ENCODE measurements at regions not wholly inside any gene's neighbourhood (a gene's known extent, or its start where the extent isn't known, plus 50 kb on each side); places are given as distances from the start of the nearest gene placed in this dataset.

DNA sequence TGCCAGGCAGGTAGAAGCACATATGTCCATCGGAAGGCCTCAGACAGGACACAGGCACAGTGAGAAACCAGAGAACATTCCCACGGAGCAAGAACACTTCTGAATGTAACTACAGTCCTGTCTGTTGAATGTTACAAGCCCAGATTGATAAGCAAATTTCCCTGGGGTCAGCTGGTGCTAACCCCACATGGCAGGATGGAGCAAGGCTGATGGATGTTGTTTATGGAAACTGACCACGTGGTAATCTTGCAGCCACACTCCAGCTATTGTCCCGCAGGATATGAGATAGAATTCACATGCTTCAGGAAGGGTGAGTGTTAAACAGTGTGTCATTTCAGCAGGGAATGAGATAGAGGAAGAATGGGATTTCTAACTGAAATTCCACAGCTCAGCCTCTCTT, 138.8 kb upstream of the COPS8 start:
- no peak for DNase-seq (ENCODE audit: low spot score)
- CTCF ChIA-PET, result interaction anchor here (0.6 kb wide), 1 partner anchor 1318 kb away, joined by 3 read pairs; no protein-coding TSS in a partner anchor
- TF ChIP-seq, protein P1, sequence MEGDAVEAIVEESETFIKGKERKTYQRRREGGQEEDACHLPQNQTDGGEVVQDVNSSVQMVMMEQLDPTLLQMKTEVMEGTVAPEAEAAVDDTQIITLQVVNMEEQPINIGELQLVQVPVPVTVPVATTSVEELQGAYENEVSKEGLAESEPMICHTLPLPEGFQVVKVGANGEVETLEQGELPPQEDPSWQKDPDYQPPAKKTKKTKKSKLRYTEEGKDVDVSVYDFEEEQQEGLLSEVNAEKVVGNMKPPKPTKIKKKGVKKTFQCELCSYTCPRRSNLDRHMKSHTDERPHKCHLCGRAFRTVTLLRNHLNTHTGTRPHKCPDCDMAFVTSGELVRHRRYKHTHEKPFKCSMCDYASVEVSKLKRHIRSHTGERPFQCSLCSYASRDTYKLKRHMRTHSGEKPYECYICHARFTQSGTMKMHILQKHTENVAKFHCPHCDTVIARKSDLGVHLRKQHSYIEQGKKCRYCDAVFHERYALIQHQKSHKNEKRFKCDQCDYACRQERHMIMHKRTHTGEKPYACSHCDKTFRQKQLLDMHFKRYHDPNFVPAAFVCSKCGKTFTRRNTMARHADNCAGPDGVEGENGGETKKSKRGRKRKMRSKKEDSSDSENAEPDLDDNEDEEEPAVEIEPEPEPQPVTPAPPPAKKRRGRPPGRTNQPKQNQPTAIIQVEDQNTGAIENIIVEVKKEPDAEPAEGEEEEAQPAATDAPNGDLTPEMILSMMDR (conservative IDR thresholded peaks at IDR 0.05; ENCODE audit: low read depth), result no peak
- POLR2A ChIA-PET (ENCODE audit: low non-redundant PET), result no interaction called here
- H3K27ac ChIP-seq, result no peak overlapping the region

DNA sequence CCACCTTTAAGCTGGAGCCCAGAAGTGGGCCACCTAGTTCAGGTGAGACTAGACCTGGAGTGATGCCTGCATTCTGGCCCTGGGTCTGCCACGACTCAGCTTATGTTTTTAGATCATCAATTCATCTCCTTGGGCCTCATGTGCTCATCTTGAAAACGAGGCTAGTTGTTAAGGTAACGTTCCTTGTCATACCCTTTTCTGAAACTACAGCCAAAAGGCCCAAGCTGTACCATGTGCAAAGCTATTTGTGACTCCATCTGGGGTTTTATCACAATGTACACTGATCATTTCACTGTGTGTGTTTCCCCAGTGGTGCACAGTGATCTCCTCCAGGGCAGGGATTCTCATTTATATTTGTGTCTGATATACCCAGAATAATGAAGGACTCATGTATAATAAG, 138.4 kb upstream of the COPS8 start:
- POLR2A ChIA-PET (ENCODE audit: low non-redundant PET), result no interaction called here
- CTCF ChIA-PET, result interaction anchor here (0.6 kb wide), 1 partner anchor 1318 kb away, joined by 3 read pairs; no protein-coding TSS in a partner anchor
- TF ChIP-seq, protein P1 (conservative IDR thresholded peaks at IDR 0.05; ENCODE audit: low read depth), result no peak
- H3K27ac ChIP-seq, result no peak overlapping the region
- DNase-seq (ENCODE audit: low spot score), result no peak

DNA sequence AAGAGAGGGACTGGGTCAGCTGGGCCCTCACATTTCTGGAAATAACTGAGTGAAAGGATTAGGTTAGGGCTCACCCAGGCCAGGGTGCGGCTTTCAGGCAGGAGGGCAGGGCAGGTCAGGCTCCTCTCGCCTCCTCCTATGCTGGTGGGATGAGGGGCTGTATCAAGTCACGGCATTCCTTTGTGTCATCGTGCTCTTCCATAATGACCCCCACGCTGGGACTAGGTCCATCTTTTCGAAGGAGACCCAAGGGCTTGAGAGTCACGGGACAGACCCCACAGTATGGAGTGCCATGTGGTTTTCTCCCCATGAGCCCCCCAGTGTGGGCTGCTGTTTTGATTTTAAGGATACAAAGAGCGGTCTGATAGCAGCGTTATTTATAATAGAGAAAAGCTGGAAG, 137.8 kb upstream of the COPS8 start:
- TF ChIP-seq, protein P1 (conservative IDR thresholded peaks at IDR 0.05; ENCODE audit: low read depth), result no peak
- no peak for DNase-seq (ENCODE audit: low spot score)
- H3K27ac ChIP-seq, result no peak overlapping the region
- ChIA-PET POLR2A (ENCODE audit: low non-redundant PET) (no interaction called here), CTCF (no interaction called here)

DNA sequence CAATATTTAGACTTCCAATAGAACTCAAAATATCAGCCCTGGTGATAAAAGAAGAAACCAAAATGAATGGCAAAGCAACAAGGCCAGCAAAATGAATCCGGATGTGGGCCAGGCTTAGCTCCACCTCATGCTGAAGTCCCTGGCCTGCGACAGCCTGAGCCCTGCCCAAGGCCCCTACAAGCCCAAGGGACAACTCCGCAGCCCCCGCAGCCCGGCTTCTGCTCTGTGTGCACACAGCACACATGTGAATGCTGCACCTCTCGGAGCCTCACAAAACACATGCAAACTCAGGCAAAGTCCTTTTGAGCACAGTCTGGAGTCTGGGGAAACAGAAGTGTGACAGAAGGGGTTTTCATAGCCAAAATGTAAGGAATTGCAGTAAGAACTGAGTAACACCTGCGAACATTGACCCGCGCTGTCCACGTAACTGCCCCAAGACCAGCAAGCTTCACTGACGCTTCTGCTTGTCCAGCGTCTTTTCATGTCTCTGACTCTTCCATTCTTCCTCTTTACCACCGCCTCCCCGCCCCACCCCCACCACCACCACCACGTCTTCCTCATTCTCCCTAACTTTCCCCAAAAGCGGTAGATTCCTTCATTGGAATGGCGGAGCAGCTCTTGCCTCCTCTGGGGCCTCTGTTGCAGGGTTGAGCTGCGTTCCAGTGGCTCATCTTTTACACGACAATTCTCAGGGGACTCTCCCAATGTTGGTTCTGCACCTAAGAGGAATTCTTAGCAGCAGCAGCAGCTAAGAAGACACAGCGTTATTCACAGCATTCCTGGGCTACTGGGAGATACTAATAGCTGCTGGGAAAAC, 136.4 kb upstream of the COPS8 start:
- POLR2A ChIA-PET (ENCODE audit: low non-redundant PET), result no interaction called here
- TF ChIP-seq, protein P1 (conservative IDR thresholded peaks at IDR 0.05; ENCODE audit: low read depth), result no peak
- CTCF ChIA-PET, result interaction anchor here (0.5 kb wide), 1 partner anchor 87 kb away, joined by 4 read pairs; no protein-coding TSS in a partner anchor
- H3K27ac ChIP-seq, result no peak overlapping the region
- no peak for DNase-seq (ENCODE audit: low spot score)

DNA sequence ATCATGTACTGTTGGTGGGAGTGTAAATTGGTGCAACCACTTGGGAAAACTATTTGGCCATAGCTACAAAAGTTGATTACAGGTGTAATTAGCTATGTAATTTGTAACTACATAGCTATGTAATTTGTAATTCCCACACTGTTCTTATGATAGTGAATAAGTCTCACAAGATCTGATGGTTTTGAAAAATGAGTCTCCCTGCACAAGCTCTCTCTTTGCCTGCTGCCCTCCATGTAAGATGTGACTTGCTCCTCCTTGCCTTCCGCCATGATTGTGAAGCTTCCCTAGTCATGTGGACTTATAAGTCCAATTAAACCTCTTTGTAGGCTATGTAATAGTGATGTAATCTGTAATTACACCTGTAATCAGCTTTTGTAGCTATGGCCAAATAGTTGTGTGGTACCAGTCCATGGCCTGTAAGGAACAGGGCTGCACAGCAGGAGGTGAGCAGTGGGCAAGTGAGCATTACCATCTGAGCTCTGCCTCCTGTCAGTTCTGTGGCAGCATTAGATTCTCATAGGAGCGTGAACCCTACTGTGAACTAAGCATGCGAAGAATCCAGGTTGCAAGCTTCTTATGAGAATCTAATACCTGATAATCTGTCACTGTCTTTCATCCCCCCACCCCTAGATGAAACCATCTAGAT, 133.7 kb upstream of the COPS8 start:
- TF ChIP-seq, protein P1 (conservative IDR thresholded peaks at IDR 0.05; ENCODE audit: low read depth), result no peak
- no peak overlapping the region for H3K27ac ChIP-seq
- no peak for DNase-seq (ENCODE audit: low spot score)
- ChIA-PET CTCF (interaction anchor here (0.7 kb wide), 1 partner anchor 604 kb away, joined by 3 read pairs; no protein-coding TSS in a partner anchor), POLR2A (ENCODE audit: low non-redundant PET) (no interaction called here)

DNA sequence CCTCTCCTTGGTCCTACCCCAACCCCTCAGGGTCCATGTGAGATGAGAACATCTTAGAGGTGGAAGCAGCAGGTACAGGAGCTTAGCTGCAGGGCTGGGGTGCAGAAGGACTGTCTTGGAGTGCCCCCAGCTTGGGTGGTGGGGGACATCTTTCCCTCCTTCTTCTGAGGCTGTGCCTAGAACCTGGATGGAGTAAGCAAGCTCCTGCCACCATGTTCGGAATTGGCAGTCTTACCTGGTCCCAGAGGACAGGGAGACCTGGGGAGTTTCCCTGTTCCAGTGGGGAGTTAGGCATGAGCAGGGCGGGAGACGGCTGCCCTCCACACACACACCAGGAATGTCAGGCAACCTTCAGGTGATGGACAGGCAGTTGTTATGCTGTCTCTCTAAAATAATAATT, 131.0 kb upstream of the COPS8 start:
- DNase-seq (ENCODE audit: low spot score), result no peak
- POLR2A ChIA-PET (ENCODE audit: low non-redundant PET), result no interaction called here
- no peak overlapping the region for H3K27ac ChIP-seq
- TF ChIP-seq, protein P1 (conservative IDR thresholded peaks at IDR 0.05; ENCODE audit: low read depth), result no peak
- CTCF ChIA-PET, result no interaction called here
